Peyer's patch (tissue), 4 donors: ENCODE measurements at regions not wholly inside any gene's neighbourhood (a gene's known extent, or its start where the extent isn't known, plus 50 kb on each side); places are given as distances from the start of the nearest gene placed in this dataset.

ENCODE experiments used
- DNase-seq, 3 donors: peaks; one replicate each; pipeline ENCODE4 v3.0.0-alpha.2; 2017 to 2019
- H3K27ac ChIP-seq, 4 donors: fragments of 200-600 bp; sonication (generic); one replicate each; pipeline ENCODE4 v1.5.1; 2016 to 2019
- H3K27me3 ChIP-seq, 2 donors: fragments of 200-600 bp; sonication (generic); one replicate each; pipeline ENCODE4 v1.5.1; 2019
- H3K36me3 ChIP-seq, 3 donors: fragments of 200-600 bp; sonication (generic); one replicate each; pipeline ENCODE4 v1.5.1; 2016 to 2019
- H3K4me1 ChIP-seq, 4 donors: fragments of 200-600 bp; sonication (generic); one replicate each; pipeline ENCODE4 v1.5.1; 2016 to 2019
- H3K4me3 ChIP-seq, 4 donors: fragments of 200-600 bp; sonication (generic); 1 replicate in 3 of 4; 2 replicates in 1 of 4; pipeline ENCODE4 v1.5.1; 2016 to 2019; ENCODE audit warnings: mild to moderate bottlenecking in 1 of 4
- H3K9me3 ChIP-seq, 4 donors: fragments of 200-600 bp; sonication (generic); one replicate each; pipeline ENCODE4 v1.5.1; 2016 to 2019; ENCODE audit warnings: mild to moderate bottlenecking in 1 of 4
- CTCF ChIP-seq, 6 experiments: fragments of 450-650 bp in 4 of 6; fragments of 200-600 bp in 2 of 6; sonication (generic) in 1 of 6; IDR thresholded peaks; one replicate each; pipeline ENCODE4 v1.5.1; 2017 to 2019; ENCODE audit warnings: antibody characterized with exemption in 6 of 6, mild to moderate bottlenecking in 3 of 6, moderate library complexity in 1 of 6
- POLR2A ChIP-seq, 2 donors: fragments of 450-650 bp; IDR thresholded peaks; one replicate each; pipeline ENCODE4 v1.5.1; 2017; ENCODE audit warnings: antibody characterized with exemption in 2 of 2, mild to moderate bottlenecking in 2 of 2, moderate library complexity in 2 of 2

GRCh38 chr10:53402594-53402993 lies 630.0 kb upstream of the MBL2 start:
- H3K27ac ChIP-seq, result no peak overlapping the region

GRCh38 chr10:53401536-53401935 lies 629.0 kb upstream of the MBL2 start:
- no peak for TF ChIP-seq CTCF (IDR thresholded peaks at IDR 0.05)
- TF ChIP-seq POLR2A (IDR thresholded peaks at IDR 0.05), result no peak
- Histone ChIP-seq H3K27me3 (no peaks in the 10 kb centered on the region), H3K4me3 (no peak overlapping the region), H3K36me3 (no peaks in the 10 kb centered on the region), H3K4me1 (no peaks in the 10 kb centered on the region), H3K9me3 (no peaks in the 10 kb centered on the region), H3K27ac (no peak overlapping the region)
- no peak for DNase-seq

More at GRCh38 chr10:53402594-53402993, 630.0 kb upstream of the MBL2 start:
- no peak for DNase-seq
- Histone ChIP-seq H3K36me3 (no peaks in the 10 kb centered on the region), H3K9me3 (no peaks in the 10 kb centered on the region), H3K27me3 (no peaks in the 10 kb centered on the region), H3K4me1 (no peaks in the 10 kb centered on the region), H3K4me3 (no peak overlapping the region)
- TF ChIP-seq POLR2A (IDR thresholded peaks at IDR 0.05) (no peak), CTCF (IDR thresholded peaks at IDR 0.05) (no peak)

- DNase-seq, result no peak
Measured at GRCh38 chr10:53396876-53397275, 624.3 kb upstream of the MBL2 start.

GRCh38 chr10:53395449-53395848 lies 622.9 kb upstream of the MBL2 start:
- Histone ChIP-seq H3K9me3 (peaks cover 0 to 6% (median 0%) of the 10 kb centered on the region in 4 donors), H3K36me3 (no peaks in the 10 kb centered on the region), H3K27ac (no peak overlapping the region), H3K27me3 (no peaks in the 10 kb centered on the region), H3K4me3 (no peak overlapping the region), H3K4me1 (no peaks in the 10 kb centered on the region)
- DNase-seq, result no peak
- TF ChIP-seq CTCF (IDR thresholded peaks at IDR 0.05) (no peak), POLR2A (IDR thresholded peaks at IDR 0.05) (no peak)

More at GRCh38 chr10:53396876-53397275, 624.3 kb upstream of the MBL2 start:
- Histone ChIP-seq H3K4me3 (no peak overlapping the region), H3K4me1 (no peaks in the 10 kb centered on the region), H3K27me3 (no peaks in the 10 kb centered on the region), H3K36me3 (no peaks in the 10 kb centered on the region), H3K9me3 (peaks cover 0 to 6% (median 0%) of the 10 kb centered on the region in 4 donors), H3K27ac (no peak overlapping the region)
- TF ChIP-seq CTCF (IDR thresholded peaks at IDR 0.05) (no peak), POLR2A (IDR thresholded peaks at IDR 0.05) (no peak)

- Histone ChIP-seq H3K4me3 (no peak overlapping the region), H3K27me3 (no peaks in the 10 kb centered on the region), H3K9me3 (no peaks in the 10 kb centered on the region), H3K27ac (no peak overlapping the region), H3K4me1 (no peaks in the 10 kb centered on the region), H3K36me3 (no peaks in the 10 kb centered on the region)
- DNase-seq, result no peak
- TF ChIP-seq POLR2A (IDR thresholded peaks at IDR 0.05) (no peak), CTCF (IDR thresholded peaks at IDR 0.05) (no peak)
Measured at GRCh38 chr10:53387562-53387961, 615.0 kb upstream of the MBL2 start.

- H3K4me3 ChIP-seq, result no peak overlapping the region
- no peaks in the 10 kb centered on the region for H3K4me1 ChIP-seq
- TF ChIP-seq POLR2A (IDR thresholded peaks at IDR 0.05) (no peak), CTCF (IDR thresholded peaks at IDR 0.05) (no peak)
- no peaks in the 10 kb centered on the region for H3K9me3 ChIP-seq
- no peak for DNase-seq
- no peaks in the 10 kb centered on the region for H3K27me3 ChIP-seq
- H3K27ac ChIP-seq, result no peak overlapping the region
- no peaks in the 10 kb centered on the region for H3K36me3 ChIP-seq
Measured at GRCh38 chr10:53382543-53382942, 610.0 kb upstream of the MBL2 start.
